NCI-H146 treated with DMSO at 0.1 percent for 48 hours (cell line): ENCODE measurements at regions not wholly inside any gene's neighbourhood (a gene's known extent, or its start where the extent isn't known, plus 50 kb on each side); places are given as distances from the start of the nearest gene placed in this dataset.
"Not testable (repeated sequence)": the region's sequence is repeated elsewhere in the genome, so short reads cannot be mapped to it uniquely, and the experiment has no call there.

Source experiments
- DNase-seq: peaks from one replicate; lab custom pipeline; 2025; ENCODE audit not compliant: unreplicated experiment; lab: John Stamatoyannopoulos, UW

DNA sequence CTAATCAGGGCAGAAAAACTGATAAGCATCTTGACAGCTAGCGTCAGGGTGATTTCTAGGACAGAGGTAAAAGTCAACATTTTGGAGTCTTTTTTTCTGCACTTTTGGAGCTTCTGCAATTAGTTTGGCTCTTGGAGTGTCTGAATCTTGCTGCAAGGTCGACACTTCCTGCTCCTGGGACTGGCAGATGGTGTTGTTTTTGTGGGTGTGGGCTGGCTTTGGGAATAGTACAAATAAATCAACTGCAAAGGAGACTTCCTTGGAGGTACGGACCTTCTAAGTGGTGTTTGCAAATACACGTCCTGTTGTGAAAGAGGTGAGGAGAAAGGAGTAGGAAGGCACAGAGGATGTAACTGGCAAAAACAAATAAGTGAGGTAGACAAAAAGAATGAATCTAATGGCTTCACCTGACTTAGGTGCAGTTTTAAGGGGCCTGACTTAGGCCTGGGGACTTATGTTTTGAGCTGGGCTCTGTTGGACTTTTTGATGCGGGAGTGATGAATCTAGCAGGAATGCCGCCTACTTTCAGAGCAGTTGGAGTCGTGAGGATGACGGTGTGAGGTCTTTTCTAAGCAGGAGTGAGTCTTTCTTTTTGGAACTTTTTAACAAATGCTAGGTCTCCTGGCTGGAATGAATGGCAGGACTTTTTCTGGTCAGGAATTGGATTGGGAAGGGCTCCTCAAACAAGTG is 195.1 kb downstream of the OTOP1 start:
- not testable (repeated sequence) for DNase-seq

GRCh38 chr4:4032364-4032763 is 194.4 kb downstream of the OTOP1 start:
- DNase-seq: not testable (repeated sequence)

- not testable (repeated sequence) for DNase-seq
Measured at GRCh38 chr4:4032801-4033605, 193.7 kb downstream of the OTOP1 start.

DNA sequence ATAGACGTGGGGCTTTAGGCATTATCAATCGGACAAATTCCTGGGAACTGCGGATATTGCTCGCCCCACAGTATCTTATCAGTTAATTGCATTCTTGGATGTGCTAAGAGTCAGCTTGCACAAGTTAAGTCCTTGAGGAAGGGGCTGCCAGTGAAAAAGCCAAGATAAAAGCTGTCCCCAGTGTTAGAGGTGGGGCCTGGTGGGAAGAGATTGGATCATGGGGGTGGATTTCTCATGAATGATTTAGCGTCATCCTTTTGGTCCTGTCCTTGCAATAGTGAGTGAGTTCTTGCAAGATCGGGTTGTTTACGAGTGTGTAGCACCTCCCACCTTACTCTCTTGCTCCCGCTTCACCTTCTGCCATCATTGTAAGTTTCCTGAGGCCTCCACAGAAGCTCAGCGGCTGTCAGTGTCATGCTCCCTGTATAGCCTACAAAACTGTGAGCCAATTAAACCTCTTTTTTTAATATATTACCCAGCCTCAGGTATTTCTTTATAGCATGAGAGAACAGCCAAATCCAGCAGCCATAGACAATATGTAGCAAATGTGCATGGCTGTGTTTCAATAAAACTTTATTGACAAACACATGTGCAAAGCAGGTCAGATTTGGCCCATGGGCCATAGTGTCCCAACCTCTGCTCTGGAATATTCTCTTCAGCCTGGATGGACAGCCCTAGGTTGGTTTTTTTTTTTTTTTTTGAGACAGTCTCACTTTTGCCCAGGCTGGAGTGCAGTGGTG is 189.2 kb downstream of the OTOP1 start:
- DNase-seq: not testable (repeated sequence)

DNA sequence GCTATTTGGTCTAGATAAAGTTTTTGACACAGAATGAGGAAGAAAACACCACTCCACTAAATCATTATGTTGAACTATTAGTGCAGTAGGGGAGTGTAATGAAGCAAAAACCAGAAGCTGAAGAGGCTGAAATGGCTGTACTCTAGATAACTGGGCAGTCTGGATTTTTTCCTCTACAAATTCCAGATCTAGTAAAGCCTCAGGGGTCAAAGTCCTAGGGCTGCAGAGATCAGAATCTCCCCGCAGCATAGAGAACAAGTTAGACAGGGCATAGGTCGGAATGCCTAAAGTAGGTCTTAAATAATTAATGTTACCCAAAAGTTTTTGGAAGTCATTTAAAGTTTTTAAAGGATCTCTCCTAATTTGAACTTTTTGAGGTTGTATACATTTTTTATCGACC is 180.9 kb downstream of the OTOP1 start:
- not testable (repeated sequence) for DNase-seq

DNA sequence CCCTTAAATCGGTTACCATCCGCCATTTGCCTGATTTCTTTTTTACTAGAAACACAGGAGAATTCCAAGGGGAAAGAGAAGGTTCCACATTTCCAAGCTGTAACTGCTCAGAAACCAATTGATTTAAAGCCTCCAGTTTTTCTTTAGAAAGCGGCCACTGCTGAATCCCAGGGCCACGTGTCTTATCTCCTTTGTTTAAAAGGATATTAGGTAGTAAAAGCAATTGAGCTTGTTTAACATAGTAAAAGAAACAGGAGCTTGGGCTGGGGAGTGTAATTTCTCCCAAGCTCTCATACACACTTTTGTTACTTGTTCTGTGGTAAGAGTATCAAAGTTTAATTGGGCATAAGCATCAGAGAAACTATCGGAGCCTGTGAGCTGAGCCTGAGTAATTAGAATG is 180.0 kb downstream of the OTOP1 start:
- DNase-seq: not testable (repeated sequence)

- not testable (repeated sequence) for DNase-seq
Measured at GRCh38 chr4:4047202-4047601, 179.5 kb downstream of the OTOP1 start.

GRCh38 chr4:4048227-4048626 is 178.5 kb downstream of the OTOP1 start:
- DNase-seq: not testable (repeated sequence)

DNA sequence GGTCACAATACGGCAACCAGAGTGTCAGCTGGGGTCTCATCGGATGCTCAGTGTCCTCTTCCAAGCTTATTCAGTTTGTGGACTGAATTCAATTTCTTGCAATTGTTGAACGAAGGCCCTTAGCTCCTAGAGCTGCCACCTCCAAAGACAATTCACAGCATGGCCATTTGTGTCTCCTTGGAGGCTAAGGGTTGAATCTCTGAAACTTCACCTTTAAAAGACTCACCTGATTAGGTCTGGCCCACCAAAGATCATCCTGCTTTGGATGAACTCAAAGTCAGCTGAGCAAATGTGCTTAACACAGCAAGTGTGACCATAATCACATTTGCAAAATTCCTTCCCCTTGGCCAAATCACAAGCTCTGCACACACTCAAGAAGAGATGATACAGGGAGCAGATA is 175.9 kb downstream of the OTOP1 start:
- not testable (repeated sequence) for DNase-seq

DNA sequence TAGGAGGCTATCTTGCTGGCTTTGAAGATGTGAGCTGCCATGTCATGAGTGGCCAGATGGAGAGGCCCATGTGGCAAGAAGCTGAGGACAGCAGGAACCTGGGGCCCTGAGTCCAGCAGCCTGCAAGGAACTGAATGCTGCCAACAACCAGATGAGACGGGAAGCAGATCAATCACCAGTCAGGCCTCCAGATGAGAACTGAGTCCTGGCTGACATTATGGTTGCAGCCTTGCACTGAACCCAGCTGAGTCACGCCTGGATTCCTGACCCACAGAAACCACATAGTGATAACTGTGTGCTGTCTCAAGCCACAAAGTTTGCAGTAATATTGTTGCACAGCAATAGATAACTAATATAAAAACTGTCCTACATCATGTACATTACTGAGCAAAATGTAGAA is 173.8 kb downstream of the OTOP1 start:
- DNase-seq: not testable (repeated sequence)

GRCh38 chr4:4057226-4057625 is 169.5 kb downstream of the OTOP1 start:
- not testable (repeated sequence) for DNase-seq

- DNase-seq: not testable (repeated sequence)
Measured at GRCh38 chr4:4084171-4084570, 142.6 kb downstream of the OTOP1 start.

- DNase-seq: not testable (repeated sequence)
Measured at GRCh38 chr4:4089716-4090419, 136.9 kb downstream of the OTOP1 start.

DNA sequence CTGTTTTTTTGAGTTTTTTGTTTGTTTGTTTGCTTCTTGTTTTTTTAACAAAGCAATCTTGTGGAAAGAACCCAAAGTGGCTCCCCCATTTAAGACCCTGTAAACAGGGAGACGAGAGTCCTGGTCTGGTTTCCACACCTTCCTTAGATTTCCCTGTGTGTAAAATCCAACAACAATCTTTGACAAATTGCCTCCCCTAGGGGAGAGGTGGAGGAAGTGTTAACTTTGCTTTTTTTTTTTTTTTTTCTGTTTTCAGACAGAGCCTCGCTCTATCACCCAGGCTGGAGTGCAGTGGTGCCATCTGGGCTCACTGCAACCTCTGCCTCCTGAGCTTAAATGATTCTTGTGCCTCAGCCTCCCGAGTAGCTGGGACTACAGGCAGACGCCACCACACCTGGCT is 136.0 kb downstream of the OTOP1 start:
- DNase-seq: not testable (repeated sequence)

DNA sequence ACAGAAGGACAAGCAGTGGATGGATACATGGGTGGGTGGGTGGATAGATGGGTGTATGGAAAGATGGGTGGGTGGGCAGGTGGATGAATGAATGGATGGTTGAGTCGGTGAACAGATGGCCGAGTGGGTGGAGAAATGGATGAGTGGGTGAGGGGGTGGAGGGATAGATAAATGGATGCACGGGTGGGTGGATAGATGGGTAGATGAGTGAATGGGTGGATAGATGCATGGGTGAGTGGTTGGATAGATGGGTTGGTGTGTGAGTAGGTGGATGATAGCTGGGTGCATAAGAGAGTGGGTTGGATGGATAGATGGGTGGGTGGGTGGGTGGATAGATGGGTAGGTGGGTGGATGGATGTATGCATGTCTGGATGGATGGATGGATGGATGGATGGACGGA is 134.6 kb downstream of the OTOP1 start:
- DNase-seq: not testable (repeated sequence)

- not testable (repeated sequence) for DNase-seq
Measured at GRCh38 chr4:4099610-4100009, 127.1 kb downstream of the OTOP1 start.

GRCh38 chr4:4106923-4107322 is 119.8 kb downstream of the OTOP1 start:
- DNase-seq: not testable (repeated sequence)

- peak; percentile 0 for DNase-seq
Measured at GRCh38 chr4:4107411-4108107, 119.2 kb downstream of the OTOP1 start.

DNA sequence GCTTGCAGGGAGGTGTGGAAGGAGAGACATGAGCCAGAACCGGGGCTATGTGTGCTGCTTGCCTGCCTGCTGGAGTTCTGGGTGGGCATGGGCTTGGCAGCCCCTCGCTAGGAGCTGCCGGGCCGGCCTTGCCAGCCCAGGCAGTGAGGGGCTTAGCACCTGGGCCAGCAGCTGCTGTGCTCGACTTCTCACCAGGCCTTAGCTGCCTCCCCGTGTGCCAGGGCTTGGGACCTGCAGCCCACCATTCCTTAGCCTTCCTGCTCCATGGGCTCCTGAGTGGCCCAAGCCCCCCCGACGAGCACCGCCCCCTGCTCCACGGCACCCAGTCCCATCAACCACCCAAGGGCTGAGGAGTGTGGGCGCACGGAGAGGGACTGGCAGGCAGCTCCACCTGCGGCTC is 111.3 kb downstream of the OTOP1 start:
- DNase-seq: not testable (repeated sequence)

- not testable (repeated sequence) for DNase-seq
Measured at GRCh38 chr4:4116901-4117300, 109.8 kb downstream of the OTOP1 start.
